ENCODE measurements at regions not wholly inside any gene's neighbourhood (a gene's known extent, or its start where the extent isn't known, plus 50 kb on each side); places are given as distances from the start of the nearest gene placed in this dataset.

DNA sequence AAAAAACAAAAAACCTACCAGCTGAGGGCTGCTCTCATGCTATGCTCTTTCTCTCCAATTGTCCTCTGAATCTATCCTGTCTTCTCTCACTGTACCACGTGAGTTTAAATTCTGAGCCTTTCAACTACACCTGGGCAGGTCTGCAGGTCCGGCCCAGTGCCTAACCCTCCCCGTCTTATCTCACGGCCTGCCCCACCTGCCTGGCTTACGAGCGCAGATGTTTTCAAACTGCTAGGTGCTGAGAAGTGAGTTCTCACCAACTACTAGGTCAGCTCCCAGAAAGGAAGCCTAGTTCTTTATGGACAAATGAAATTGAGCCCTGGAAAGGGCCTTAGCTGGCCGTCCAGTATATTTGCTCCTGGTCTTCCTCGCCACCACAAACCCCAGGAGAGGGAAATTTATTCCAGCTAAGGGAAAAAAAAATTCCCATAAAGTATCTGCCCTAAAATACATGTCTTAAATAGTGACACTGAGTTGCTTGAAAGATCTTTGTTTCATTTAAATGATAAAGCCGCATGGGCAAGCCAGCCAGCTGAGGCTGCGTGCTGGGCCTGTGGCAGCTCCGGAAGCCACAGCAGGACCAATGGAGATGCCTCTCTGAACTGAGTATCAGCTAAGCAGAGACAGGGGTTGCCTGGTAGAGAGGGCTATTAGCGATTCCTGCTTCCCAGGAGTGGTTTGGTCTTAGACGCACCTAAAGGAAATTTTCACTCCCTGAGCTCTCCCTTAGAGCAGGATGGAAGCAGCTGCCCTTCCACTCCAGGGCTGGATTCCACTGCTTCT lies 92.5 kb upstream of the NCK2 start:
- no peak for DNase-seq (ENCODE audit: low read depth)

DNA sequence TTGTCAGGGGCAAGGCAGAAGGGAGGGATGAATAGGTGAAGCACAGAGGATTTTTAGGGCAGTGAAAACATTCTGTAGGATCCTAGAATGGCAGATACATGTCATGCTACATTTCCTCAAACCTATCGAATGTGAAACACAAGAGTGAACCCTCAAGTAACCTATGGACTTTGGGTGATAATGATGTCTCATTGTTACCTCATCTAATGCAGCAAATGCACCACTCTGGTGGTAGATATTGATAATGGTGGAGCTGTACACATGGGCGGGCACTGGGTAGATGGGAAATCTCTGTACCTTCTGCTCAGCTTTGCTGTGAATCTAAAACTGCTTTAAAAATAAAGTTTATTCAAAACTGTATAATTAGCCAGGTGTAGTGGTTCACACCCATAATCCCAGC lies 95.2 kb upstream of the NCK2 start:
- DNase-seq (ENCODE audit: low read depth): no peak

DNA sequence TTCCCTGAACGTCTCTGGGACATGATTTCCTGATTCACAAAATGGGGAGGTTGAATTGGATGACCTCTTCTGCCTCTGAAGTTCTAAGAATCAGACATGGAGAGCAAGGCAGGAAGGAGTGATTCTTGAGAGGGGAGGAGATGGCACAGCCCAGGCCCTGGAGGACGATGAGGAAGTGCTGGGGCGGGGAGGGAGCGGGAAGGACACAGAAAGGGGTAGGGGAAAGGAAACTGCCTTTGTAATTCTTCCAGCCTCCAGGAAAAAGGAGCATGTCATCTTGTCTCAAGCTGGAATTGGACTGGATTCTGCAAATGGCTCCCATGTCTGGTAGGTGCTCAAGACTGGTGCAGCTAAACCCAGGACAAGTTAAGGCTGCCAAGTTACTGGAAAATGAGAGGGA lies 97.0 kb upstream of the NCK2 start:
- no peak for DNase-seq (ENCODE audit: low read depth)

DNA sequence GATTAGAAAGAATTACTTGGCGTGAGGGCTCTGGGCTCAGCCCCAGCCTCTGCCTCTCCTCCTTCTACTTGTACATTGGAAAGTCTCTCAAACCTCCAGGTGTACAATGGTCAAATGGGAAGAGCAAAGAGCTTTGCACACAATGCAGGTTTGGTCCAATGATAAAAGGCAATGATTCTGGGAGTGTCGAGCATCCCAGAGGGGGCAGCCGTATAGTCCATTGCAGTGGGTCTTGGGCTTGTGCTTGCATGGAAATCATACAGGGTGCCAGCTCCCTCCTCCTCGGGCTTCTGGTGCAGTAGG lies 98.0 kb upstream of the NCK2 start:
- DNase-seq (ENCODE audit: low read depth): no peak

DNA sequence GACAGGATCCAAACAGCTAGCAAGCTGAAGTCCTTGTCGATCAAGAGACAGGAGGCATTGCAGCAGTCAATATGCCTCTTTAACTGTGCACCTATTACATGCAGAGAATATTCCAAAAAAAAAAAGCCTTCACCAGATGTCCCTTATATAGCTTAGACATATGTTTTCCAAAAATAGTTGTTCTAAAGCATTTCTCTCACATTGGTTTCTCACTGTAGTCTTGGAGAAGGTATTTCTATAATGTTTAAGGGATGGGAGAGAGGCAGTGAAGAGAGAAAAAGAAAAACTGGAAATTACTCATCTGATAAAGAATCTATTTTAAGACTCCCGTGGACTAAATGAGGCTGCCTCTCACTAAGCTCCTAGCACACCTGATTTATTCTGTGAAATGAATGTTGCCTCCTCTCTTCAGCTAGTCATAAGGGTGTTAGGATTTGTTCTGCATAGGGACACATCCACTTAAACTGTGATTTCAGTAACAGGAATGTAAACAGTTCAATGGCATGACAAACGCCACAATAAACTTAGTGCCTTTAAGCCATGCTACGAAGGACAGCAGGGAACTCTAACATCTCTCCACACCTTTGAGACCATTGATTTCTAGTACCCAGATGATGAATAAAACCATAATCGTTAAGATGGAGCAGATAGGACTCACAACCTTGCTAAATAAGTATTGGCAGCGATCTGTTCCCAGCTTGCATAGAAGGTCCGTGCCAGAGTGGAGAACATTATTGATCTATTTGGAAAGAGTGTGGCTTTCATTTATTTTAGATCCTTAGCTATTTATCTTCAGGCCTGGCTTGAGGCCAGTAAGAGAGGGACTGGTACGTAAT lies 98.6 kb upstream of the NCK2 start:
- no peak for DNase-seq (ENCODE audit: low read depth)

DNA sequence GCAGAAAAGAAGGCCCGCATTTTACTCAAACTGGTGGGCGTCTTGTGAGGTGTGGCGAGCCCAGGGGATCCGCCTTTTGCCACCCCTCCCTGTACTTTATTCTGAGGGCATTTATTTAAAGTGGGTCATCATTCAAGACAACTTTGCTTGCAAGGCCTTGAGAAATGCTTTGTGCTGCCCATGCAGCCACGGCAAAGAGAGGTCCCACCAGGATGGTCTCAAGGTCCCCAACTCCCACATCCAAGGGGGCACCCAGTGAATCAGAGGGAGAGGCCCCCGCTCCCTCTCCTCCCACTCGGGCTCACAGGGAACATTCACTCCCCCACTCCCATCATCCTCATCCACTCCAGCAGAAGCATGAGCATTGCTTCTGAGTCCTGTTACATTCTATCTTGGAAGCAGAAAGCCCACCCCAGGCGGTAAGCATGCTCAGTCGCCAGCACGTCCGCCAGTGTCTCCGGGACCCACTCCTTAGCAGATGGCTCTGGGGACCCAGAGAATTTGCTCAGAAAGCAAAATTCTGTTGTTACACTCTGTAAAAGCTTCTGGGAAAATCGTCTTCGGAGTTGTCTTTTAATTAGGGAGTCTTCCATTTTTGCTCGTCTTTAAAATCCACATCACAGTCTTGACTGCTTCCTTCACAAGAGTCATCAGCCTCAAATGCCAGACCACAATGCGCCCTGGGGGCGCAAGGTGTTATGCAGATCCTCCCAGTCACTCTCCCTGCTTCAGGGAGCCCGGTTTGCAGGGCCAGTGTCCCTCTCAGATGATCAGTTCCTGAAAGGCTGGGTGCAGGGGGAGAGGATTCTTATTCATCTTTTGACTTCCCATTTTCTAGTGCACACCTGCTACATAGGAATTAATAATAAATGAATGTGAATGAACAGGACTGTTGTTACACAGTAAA lies 99.4 kb upstream of the NCK2 start:
- no peak for DNase-seq (ENCODE audit: low read depth)

DNA sequence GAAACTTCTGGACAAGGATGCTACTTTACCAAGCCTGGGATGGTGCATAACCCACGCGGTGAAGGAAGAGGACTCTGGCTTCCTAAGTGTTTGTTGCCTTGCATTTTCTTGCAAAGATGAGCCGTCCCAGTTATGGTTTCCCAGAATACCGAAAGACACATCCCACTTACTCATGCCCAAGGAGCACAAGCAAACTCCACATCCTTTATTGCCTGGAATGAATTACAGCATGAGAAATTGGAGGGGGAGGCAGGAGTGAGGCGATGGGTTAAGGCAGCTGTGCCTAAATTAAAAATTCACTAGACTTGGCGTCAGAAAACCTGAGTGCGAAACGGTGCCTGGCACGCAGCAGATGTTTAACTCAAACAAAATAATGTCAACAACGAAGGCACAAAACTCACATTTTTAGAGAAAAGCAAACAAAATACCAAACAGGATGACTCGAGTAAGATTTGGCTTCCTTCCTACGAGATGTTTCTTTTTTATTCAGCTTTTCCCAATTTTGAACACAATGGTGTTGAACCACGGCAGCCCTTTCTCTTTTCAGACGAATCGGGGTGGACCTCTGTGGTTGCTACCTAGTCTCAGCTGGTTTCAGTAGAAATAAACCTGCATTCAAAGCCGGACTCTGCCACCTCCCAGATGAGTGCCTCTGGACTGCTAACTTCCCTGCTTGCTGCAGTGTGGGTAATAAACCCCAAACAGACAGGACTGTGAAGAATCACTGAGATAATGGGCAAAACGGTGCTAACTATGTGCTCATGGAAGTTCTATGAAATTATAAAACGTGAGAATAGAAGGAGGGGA lies 100.3 kb upstream of the NCK2 start:
- no peak for DNase-seq (ENCODE audit: low read depth)

DNA sequence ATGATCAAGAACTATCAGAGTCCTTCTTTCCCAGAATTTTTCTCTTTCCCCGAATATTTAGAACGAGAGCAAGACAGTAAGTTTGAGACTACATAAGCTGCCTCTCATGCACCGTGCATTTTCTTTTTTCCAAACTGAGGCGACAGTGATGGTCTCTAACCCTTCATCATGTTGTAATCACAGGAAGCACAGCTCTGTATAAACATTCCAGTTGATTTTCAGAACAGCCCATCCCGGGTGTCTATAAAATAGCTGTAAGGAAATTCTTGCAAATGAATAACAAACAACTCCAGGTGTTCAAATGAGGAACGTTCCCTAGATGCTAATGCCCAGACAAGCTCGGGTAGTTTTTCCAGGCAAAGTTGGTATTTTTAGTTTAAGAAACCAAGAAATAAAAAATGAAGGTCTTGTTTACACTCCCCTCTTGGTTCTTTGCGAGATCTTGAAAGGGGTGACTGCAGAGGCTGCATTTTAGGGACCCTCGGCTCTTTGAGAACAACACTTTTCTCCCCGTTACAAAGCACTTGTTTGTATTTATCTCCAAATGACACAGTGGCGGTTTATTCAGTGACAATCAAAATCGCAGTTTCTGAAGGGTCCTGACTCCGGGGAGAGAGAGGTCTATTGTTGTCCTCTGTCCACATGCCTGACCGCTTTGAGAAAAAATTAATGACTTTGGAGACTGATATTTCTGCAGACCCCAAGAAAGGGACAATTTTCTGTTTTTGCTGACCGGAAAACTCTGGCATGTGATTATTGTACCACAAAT lies 101.1 kb upstream of the NCK2 start:
- no peak for DNase-seq (ENCODE audit: low read depth)

DNA sequence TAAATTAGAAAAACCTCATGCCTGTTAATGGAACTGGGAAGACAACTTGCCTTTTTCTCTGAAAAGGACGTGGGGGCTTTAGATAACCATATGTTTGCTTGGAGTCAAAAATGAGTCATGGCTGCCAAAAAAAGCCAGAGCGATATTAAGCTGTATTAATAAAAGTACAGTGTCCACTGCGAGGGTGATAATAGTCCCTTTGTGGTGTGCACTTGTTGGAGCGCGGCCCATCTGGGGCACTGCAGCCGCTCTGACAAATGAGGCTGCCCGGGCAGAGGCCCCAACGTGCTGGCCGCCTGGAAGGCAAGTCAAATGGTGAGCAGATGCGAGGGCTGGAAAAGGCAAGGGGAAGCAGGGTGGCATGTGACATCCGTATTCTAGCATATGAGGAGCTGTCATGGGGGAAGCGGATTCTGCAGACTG lies 103.3 kb upstream of the NCK2 start:
- no peak for DNase-seq (ENCODE audit: low read depth)

DNA sequence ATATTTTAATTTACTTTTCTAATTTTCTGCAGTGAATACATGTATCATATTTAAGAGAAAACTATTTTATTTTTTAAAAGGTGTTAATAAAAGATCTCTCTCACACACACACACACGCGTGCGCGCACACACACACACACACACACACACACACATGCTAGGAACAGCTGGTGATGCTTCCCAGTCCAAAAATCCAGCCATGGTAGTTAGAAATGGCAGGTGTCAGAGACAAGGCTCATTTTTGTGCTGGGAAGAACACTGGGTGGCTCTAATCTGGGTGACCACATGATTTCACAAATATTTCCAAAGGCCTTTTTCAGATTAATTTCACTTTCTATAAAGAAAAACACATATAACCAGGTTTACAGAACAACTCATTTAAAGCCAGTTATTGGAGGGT lies 104.5 kb upstream of the NCK2 start:
- no peak for DNase-seq (ENCODE audit: low read depth)

DNA sequence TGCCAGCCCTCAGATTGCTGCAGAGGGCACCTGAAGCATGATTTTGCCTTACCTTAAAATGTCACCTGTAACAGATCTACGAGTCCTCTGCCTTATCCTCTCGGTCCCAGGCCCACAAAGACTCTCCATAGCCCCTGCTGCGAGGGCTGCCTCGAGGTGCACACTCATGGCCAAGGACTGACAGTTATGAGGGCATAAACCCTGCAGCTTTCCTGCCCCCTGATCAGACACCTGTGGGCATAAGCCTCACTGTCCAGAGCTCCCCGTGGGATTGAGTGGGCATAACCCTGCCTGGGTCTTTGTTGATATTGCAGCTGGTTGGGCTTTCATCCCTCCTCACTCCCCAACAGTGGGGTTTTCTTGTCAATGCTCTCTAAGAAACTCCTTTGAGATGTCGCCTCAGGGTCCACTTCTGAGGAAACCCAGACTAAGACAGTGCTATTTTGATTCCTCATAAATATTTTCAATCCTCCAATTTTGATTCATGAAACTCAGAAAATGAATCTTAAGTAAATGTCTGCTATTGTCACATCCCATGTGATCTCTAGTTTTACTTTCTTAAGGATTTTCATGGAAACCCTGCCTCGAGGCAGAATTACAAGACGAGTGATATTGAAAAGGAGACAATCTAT lies 108.5 kb upstream of the NCK2 start:
- DNase-seq (ENCODE audit: low read depth): no peak

DNA sequence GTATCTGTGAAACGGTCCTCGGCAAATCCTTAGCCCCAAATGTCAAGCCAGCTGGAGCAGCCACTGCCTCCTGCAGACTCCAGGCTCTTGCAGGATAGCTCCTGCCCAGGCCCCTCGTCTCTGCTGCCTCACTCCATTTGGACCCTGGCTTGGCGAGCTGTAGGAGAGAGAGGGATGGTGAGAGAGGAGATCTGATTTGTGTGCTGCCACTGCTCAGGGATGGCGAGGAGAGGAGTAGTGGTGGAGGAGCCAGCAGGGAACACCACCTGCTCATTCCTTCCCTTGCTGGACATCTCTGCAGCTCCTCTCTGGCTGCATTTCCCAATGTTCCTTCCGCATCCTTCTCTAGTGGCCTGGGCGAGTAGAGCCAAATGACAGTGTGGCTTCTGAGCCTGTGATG lies 109.1 kb upstream of the NCK2 start:
- no peak for DNase-seq (ENCODE audit: low read depth)

DNA sequence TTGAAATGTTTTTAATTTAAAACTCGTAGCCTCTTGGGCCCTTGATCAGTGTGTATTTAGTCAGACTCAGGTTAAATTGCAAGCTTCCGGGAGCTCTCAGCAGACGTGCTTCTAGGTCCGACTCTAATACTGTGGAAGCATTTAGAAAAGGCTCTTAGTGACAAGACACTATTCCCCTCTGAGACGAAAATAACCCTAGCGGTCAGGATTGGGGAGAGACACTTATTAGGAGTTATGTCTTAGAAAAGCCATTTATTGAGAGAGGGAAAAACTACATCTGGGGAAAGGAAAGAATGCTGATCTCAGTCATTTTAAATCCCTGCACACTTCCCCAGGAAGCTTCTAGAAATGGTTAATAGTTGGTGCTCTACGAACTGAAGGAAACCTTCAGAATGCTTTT lies 110.5 kb upstream of the NCK2 start:
- DNase-seq (ENCODE audit: low read depth): no peak

DNA sequence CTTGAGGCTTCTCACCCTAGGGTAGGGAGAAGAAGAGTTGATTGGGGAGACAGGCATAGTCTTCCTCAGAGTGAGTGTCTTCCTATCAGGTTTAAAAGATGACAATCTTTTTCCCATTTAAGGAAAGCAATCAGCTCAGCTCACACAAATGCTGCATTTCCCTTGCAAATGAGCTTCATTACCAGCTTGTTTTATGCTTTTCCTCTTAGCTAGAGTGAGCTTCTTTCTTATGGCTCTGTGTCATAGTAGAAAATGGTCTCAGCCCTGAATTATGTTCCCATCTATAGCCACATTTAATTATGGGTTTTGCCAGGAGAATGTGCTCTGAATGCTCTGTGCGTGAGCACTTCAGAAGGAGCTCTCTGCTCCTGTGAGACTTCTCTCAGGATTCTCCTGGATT lies 112.8 kb upstream of the NCK2 start:
- no peak for DNase-seq (ENCODE audit: low read depth)

DNA sequence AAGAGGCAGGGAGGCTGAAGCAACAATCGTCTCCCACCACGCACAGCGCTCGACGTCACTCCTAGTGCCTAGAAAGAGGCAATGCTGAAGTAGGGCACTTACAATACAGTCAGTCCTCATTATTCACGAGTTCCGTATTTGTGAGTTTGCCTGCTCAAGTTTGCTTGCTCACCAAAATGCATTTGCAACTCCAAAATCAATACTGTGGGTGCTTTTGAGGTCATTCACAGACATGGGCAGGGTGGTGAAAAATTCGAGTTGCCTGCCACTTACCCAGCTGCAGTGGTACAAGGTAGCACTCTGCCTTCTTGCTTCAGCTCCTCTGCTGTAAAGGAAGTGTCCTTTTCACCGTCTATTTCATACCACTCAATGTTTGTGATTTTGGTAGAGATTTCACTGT lies 113.7 kb upstream of the NCK2 start:
- no peak for DNase-seq (ENCODE audit: low read depth)

DNA sequence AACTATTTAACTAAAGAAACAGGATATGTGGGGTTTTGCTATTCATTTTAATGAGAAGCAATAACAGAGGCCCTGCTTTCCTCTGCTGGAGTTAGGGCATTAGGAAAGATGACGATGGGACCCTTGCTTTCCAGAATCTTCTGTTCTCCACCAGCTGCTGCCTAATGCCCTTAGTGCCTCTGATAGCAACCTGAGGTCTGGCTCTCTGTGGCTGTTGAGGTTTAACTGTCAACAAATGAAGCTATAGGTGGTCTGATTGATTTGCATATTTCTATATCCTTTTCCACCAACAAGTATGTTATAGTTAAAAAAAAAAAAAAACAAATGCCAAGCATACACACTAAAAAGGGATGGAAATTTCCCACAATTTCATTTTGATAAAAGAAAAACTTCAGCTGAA lies 115.1 kb upstream of the NCK2 start:
- no peak for DNase-seq (ENCODE audit: low read depth)

DNA sequence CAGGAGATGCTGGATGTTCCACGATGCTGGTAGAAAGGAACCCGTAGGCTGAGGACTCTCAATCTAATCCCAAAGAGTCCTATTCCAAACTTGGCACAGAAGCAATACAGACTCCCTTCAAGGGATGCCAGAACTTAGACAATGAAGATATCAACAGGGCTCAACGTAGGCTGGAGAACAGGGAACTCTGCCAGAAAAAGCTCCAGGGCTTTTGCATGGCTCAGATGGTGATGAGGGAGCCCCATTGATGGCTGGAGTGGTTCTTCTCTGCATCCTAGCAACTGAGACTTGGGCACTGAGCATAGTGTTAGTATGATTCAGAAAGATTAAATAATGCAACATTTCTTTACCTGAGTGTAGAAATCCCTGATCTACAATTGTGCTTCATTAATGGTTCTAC lies 117.2 kb upstream of the NCK2 start:
- no peak for DNase-seq (ENCODE audit: low read depth)

DNA sequence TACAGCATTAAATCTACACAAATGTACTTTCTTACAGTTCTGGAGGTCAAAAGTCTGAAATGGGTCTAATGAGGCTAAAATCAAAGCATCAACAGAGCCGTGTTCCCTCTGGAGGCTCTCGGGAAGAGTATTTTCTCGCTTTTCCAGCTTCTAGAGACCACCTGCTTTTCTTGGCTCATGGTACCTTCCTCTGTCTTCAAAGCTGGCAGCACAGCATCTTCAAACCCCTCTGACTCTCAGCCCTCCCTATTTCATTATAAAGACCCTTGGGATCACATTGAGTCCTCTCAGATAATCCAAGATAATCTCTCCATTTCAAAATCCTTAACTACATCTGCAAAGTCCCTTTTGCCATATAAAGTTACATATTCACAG lies 117.8 kb upstream of the NCK2 start:
- DNase-seq (ENCODE audit: low read depth): no peak

DNA sequence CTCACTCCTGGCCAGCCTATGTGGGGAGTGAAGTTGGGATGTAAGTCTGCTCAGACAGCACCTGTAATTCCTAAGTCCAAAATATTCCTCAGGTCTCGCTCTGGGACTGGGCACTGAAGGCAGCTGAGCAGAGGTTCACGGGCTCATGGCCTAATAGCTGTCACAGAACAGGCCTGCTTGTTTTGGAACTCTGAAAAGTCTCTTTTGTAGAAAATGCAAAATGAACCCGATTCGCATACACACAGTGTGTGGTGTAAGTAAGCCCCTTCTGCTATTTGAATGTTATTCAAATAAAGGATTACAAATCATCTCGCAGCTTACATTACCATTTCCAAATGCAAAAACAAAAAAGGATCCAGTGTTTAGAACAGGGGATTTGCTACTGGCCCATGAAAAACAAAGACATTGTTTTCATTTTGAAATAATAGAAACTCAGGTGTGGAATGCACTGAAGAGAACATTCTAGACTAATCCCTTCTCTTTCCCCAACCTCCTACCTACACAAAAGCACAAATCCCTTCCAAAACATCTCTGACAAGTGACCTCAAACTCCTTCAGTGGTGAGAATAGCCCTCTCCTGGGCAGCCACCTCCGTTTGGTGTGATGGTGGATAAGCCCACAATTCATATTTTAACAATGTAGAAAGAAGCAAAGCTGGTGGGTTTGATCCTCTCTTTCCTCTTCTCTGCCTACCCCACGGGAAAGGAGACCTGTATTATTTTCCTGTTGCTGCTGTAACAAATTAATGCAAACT lies 118.3 kb upstream of the NCK2 start:
- no peak for DNase-seq (ENCODE audit: low read depth)

DNA sequence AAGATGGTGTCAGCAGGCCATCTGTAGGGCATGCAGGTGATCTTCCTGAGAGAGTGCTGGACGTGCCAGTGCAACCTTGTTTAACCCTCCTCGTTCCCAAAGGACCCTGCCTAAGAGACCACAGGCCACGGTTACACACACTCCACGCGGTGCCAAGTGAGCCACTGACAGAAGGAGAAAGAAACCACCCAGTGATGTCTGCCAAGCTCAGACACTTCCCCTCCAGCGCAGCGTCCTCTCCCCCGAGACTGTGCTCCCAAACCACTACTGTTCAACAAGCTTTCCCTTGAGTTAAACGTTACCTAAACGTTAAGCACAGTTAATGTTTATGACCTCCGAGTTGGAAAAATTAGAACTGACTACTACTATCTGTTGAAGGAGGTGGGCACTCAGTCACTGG lies 119.1 kb upstream of the NCK2 start:
- DNase-seq (ENCODE audit: low read depth): no peak
